ENCODE measurements at regions not wholly inside any gene's neighbourhood (a gene's known extent, or its start where the extent isn't known, plus 50 kb on each side); places are given as distances from the start of the nearest gene placed in this dataset.

DNA sequence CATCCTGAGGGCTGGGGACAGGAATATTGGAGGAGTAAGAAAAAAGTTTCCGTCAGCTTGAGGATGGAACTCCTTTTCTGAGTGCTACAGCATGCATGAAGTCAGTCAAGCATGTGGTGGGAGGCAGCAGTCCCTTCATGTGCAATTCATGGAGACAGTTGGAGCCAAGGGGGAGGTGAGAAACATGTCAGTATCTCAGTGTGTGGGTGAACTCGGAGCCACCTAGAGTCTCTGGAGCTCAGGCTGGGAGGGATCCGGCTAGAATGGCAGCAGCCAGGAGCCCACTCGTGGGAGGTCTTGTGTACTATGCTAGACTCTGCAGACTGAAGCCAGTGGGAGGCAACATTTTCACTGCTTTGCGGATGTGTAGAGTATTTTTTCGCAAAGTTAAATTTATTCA lies 60.3 kb downstream of the AVPR1A start:
- no peak for DNase-seq

DNA sequence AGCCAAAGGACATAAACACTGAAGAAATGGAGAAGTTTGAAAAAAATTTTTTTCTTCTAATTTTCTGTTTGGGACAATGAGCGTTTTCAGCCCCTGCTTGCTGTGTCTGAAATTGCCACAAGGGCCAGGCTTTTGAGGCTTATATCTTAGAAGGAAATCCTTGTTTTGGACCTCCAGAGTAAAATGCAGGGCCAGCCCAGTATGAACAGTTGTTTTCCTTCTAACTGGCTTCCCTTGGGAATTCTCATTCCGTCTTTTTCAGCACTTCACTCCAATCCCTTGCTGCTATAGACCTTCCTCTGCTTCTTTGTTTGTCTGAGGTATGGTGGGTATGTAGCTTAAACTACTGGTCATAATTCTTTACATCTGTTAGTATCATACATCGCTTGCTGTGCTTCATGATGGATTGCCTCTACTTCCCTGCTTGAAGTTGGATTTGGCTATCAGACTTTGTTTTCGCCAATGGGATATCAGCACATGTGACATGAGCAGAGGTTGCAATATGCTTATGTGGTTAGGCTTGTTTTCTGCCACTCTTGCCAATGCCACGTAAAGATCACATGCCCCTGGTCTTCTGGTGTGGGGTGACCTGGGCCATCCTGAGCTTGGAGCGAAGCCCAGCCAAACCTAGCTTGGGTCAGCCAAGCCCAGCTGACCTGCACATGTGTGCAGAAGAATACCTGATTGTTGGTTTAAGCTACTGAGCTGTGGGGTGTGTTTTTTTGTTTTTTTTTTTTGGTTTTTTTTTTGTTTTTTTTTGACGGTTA lies 64.7 kb downstream of the AVPR1A start:
- no peak for DNase-seq

DNA sequence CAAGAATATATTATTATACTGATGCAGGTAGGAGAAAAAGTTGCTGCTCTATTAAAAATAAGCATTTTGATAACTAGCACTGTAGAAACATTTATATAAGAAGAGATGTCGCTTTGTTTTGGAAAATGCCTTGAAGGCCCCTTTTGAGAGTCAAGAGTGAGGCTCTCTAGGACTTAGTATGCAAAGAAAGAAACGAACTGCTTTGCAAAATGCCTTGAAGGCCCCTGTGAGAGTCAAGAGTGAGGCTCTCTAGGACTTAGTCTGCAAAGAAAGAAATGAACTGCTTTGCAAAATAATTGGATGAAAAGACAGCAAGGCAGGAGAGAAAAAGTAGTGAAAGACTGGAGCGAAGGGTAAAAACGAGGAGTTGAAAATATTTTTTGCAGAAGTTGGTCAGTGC lies 65.9 kb downstream of the AVPR1A start:
- no peak for DNase-seq

DNA sequence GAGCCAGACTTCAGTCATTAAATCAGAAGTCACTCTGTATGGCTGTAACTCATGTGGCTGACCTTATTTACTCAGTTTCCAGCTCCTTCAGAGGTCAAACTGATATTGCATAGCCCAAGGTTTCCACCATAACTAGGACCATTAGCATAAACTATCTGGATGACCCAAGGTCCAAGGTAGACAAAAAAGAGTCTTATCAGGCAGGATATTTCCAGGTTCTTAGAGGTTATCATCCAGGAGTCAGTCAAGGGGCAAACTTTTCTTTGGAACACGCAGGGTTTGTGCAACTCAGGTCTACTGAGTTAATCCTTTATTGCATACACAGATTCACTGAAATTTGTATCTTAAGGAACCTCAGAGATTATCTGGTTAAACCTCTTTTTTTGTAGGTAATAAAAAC lies 66.5 kb downstream of the AVPR1A start:
- DNase-seq, result no peak

DNA sequence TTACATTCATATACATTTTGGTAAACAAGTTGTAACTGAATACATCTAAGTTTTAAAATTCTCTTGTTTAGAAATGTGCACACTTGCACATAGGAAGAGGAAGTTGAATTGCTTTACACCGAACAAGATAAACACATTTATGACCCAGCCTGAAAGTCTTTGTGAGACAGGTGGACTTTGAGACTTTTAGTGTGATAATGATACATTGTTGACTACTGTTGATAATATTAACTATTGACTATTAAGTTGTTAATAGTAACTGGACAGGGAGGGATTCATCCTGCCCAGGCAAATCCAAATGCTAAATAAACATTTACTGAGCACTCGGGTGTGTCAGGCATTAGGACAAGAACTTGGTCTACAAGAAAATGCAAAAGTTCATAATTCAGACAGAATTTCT lies 68.0 kb downstream of the AVPR1A start:
- DNase-seq, result no peak

DNA sequence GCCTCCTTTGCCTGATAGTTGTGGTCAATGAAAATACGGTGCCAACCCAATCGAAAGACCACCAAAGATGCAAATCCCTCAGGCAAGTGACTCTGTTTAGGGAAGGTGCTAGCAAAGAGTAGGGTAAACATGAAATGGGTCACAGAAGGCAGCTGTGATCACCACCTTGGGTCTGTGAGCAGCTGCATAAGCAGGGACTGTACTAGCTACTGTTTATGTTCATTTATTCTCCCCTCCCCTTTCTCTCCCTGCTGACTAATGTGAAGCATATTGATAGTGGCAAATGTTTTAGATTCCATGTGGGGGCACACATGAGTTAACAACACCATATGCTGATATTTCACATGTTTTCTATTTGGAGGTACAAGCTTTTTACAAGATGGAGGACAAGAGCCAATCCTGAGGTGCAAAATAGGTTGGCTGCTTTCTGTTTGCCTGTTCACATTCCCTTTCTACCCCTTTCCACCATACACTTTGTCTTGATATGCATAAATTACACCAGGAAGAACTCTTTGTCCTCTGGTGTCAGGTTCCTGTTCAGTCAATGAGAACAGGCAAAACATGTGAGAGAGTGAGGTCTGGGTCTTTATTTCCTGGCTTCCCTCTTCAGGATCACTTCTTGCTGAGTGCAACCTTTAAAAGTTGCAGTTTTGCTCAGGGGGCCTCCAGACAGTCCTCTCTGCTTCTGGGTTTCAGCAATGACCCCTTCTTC lies 71.1 kb downstream of the AVPR1A start:
- no peak for DNase-seq

DNA sequence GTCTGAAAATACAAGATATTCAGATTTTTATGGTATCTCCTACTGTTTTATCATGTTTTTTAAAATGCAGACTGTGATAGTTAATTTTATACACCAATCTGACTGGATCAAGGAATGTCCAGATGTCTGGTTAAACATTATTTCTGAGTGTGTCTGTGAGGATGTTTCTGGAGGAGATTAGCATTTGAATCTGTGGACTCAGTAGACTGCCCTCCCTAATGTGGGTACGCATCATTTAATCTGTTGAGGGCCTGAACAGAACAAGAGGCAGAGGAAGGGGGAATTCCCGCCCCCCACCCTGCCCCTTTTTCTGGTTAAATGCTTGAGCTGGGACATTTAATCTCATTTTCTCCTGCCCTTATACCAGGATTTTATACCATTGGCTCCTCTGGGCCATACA lies 72.1 kb downstream of the AVPR1A start:
- DNase-seq, result no peak

DNA sequence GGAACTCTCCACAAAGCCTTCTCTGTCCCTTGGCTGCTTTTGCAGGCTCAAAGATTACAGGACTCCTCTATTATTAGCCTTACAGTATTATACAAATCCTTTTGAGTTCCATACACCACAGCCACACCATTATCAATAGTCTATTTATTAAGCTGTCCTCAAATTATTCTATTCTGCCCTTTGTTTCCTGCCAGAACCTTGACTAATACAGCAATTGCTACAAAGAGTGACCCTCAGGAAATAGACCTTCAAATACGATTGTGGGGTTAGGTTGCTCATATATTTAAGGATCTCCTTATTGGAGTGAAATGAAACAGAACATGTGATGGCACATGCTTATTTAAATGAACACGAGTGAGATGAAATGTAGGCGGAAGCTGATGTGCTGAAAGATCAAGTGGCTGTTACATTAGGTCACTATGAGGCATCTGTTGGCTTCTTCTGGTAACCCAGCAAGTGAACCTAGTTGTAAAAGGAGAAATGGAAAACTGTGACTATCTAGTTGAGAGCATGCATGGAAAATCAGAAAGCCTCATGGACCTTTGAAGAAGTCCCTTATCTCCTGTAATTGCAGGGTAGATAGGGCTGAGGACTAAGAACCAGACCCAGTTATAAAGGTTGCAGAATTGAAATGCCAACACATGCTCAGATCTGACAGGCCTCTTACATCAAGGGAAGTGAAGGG lies 75.5 kb downstream of the AVPR1A start:
- peak; percentile 40 for DNase-seq

DNA sequence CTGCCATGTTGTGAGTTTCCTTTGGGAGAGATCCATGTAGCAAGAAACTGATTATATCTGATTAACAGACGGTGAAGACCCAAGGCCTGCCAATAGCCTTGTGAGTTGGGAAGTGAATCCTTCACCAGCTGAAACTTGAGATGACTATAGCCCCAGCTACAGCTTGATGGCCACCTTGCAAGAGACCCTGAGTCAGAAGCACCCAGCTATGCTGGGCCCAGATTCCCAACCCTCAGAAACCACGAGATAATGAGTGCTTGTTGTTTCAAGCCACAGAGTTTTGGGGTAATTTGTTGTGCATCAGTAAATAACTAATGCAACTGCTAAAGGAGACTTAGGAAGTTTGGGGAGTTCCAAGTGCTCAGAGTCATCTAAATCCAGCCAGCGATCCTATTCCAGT lies 80.3 kb downstream of the AVPR1A start:
- DNase-seq, result no peak

DNA sequence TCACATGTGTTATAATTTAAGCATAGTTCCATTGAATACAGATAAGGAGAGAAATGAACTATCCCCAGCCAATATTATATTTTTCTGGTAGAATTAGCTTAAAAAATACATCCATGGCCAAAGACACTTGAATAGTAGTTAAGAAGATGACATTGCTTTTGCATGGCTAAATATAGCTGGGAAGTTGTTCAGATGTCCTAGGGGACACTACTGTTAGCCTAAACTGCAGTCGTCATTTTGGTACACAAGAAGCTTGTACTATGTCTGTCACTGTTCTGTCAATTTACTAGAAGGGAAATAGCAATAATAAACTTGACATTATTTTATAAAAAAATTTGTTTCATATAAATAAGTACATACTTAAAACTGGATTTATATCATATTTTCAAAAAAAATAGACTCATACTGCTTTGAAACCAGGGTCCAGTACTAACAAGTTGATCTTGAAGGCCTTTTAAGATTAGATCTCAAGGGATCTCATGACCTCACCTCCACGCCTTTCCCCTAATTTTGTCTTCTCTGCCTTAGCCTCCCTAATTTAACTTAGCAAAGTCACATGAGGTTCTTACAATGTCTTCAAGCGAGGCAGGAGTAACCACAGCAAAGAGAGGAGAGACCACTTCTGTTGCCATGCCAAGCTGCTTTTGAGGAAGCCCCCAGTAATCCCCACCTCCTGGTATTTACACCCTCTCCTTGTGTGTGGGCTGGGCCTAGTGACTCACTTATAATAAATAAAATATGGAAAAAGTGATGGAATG lies 81.0 kb downstream of the AVPR1A start:
- DNase-seq, result no peak

DNA sequence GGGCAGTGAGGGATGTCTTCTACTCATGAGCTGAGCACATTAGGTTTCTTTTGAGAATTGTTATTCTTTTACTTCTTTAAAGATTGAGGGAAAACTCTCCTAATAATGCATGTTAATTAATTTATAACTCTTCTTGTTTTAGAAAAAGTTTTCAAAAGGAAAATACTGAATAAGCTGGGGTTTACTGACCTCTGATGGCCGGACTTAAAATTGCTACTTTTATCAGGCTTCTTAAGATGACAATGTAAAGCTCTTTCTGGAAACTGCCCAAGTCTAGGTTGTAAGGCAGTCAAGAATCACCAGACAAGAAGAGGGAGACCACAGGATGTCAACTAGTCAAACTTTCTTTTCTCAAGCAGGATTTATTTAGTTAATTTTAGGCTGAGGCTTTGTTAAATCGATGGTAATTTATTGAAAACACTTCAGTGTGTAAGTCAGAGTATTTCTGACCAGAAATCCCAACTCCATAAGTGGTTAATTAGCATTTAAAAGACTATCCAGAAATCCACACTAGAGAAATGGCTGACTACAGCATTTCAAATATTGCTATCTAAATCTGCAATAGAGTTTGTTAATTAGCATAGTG lies 82.1 kb downstream of the AVPR1A start:
- DNase-seq, result peak; percentile 58

DNA sequence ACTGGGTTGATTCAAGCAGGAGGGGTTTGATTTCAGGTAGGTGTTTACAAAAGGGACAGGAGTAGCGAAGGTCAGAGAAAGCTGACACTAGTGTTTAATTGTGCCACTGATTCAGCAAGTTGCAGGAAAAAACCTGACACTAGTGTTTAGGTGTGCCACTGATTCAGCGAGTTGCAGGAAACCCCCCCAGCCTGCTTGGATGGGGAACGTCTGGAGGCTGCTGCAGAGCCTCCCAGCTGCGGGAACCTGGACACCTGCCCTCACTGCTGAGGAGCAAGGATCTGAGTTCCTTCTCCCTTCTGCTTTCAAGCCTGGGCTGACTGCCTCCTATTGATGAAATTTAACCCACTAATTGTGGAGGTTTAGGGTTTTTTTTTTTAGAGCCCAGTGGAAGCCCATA lies 84.2 kb downstream of the AVPR1A start:
- no peak for DNase-seq

DNA sequence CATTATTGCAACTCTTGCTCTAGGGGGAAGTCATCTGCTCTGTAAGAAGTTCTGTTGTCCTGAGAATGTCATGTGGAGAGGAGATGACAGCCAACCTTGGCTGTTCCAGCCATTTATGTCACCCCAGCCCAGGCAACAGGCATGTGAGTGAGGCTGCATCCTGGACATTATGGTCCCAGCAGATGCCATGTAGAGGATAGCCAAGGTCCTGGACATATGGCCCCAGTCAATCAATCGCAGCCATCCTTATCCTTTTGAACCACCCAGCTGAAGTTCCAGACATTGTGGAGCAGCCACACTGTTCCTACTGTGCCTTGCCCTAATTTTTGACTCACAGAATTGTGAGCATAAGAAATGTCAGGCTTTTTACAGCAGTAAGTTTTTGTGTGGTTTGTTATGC lies 84.9 kb downstream of the AVPR1A start:
- no peak for DNase-seq

DNA sequence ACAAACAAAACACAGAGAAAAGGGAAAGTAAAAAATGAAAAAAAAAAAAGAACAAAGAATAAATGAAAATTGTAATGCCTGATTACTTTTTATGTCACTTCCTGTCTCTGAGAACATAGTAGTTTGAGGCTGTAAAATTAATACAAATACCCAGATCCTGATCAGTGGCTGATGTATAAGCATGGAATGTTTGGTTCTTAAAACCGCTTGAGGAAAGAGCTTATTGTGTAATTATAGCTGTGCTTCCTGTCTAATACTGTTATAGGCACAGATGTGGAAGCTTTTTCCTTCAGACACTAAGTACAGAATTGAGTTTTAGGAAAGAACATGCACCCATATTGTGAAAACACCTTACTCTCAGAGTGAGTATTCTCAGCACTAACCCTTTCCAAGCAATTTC lies 86.9 kb downstream of the AVPR1A start:
- peak; percentile 8 for DNase-seq

DNA sequence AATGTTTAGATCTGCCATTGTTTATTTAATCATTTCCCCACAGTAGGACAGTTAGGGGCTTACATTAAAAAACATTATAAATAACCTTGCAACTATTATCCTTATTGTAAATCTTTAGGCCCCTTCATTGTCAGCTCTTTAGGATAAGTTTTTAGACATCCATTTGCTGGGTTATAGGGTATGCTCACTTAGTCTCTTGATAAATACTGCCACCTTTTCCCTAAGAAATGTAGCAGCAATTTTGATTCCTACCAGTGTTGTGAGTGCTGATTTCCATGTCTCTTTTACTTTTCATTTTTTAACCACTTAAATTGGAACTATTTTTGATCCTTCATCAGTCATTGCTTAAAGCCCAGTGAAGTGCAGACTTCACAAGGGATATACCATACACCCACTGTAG lies 94.4 kb downstream of the AVPR1A start:
- no peak for DNase-seq

DNA sequence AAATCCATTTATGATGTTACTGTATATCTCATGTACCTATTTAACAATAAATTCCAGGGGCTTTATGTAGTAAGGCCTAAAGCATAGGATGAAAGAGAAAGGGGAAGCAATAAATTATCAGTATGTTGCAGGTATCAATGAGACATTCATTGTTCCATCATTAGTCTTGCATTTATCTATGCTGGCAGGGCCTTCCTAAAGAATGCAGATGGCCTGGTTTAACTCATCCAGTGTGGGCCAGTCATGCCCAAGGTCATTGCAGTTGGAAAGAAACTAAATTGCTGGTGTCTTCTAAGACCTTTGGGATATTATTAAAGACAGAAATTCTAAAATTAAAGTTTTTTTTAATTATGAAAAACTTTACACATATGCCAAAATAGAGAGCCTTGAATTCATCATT lies 98.3 kb downstream of the AVPR1A start:
- DNase-seq, result no peak

DNA sequence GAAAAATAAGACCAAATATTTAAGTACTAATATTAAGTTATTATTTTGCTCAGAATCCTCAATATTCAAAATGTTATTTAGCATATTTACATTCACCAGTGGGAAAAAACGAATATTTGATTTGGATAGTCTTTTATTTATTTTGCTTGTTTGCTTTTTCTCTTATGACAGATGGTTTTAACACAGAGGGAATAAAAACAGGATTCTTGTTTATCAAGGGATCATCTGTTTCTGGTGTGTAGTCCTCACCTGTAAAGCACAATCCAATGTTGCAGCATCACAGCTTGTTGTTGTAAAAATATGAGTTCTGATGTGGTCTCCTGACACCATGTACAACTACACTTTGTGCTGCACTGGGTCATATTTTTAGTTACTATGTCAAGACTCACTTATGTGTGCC lies 103.9 kb downstream of the AVPR1A start:
- no peak for DNase-seq

DNA sequence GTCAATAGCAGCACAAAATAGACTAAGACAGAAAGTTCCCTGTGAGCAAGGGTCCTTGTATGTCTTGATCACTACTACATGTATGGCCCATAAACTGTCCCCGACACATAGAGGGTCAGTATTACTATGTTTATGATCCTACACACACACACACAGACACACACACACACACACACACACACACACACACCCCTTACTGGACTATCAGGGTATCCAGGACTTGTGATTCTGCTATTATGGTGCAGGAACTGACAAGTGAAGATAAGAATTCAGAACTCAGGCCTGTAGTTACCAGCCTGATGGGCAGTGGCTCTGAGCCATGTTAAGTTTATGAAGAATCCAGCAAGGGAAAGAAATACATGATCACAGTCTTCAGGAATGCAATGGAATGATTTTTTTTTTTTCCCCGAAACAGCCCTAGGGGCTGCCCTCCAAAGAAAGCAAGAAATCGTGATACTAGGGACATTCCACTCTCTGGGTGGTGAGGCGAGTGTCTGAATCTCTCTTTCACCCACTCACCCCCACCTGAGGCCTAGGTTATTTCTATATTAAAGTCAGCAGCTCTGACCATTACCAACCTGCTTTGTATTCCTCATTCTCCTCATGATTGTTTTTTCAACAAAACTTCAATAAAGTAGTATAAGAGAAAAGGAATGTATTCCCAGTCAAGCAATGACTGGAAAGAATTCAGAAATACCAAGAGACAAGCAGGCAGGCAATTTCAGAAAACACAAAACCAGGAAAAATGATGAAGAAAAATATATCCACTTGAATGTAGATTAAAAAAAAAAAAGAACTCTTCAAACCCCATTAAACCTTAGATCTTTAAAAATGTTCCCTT lies 105.8 kb downstream of the AVPR1A start:
- DNase-seq, result no peak

DNA sequence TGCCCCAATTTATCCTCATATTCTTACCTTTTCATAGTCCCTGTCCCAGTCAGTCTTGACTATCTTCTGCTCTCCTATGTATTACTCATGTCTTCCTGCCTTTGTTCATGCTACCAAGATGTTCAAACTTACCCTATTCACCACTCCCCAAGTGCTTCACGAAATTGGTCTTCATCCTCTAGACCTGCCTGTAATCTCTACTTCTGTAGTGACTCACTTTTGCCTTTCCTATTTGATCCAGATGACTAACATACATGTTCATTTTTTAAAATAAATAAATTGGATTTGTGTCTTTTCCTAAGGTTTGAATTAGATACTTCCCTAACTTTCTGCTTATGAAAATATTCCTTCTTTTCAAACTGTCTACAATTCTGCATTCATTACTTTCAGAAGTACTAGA lies 107.7 kb upstream of the PPM1H start:
- DNase-seq, result no peak

DNA sequence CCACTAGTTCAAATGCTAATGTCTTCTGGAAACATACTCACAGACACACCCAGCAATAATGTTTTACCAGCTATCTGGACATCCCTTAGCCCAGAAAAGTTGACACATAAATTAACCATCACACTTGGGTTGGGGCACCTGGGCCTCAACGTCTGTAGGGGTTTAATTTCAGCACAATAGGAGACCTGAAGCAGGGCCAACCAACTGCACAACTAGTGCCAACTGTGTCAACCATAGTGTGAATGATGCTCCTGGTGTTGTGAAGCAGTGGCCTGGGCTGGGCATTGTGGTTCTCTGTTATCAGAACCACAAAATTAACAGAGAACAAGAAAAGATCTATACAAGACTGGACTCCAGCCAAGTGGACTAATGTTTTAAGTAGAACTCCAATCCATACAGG lies 106.7 kb upstream of the PPM1H start:
- no peak for DNase-seq

DNA sequence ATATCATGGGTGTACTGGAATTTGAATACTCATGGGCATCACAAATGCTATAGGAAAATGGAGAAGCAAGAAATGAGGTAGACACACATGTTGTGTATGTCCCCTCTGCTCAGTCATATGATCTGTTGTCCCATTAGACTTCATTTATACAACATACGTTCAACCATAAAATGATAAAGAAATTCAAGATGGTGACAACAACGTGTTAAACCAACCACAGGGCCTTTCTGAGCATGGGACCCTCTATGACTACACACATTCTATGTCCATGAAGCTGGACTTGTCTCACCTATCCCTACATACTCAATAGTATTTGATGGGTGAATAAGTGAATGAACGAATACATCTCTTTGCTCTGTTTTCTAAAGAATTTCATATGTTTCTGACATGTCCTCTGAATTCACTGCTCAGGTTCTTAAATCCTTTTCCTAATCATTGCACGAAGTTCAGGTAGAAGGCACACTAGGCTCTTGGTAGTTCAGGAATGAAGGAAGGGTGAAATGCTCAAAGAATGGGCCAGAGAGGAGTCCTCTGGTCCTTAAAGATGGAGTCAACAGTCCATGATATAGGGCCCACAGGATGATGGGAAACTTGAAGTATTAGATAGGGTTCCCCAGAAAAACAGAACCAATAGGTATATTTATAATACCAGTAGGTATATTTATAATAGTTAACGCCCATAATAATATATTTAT lies 105.7 kb upstream of the PPM1H start:
- no peak for DNase-seq

DNA sequence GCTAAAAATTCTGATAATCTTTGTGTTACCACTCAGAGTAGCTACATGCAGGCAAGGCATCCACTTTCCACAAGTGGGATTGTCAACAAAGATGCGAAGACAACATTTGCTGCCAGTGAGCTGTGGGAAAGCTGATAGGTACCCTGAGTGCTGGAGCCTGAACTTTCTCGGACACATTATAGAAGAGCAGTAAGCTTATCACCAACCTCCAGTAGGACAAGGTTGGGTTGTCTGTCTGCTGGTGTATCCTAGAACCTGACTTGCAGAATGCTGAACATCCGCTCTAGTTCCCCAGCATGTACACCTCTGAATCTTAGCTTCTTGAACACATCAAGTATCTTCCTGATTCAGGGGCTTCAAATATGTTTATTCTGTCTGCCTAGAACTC lies 103.8 kb upstream of the PPM1H start:
- no peak for DNase-seq
